Heart right ventricle (tissue), 16 donors: ENCODE measurements at regions not wholly inside any gene's neighbourhood (a gene's known extent, or its start where the extent isn't known, plus 50 kb on each side); places are given as distances from the start of the nearest gene placed in this dataset.
"Not testable (repeated sequence)": the region's sequence is repeated elsewhere in the genome, so short reads cannot be mapped to it uniquely, and the experiment has no call there.

Experiments used
- ATAC-seq, 8 donors: fragments of 200-7000 bp; cut with Tn5 transposase; one replicate each; pipeline ENCODE4 v1.9.1; 2020; ENCODE audit warnings: mild to moderate bottlenecking in 8 of 8, moderate library complexity in 8 of 8, moderate number of reproducible peaks in 1 of 8
- DNase-seq, 2 donors: peaks; one replicate each; pipeline ENCODE4 v3.0.0-alpha.2; 2020
- H3K27ac ChIP-seq, 10 donors: fragments of 200-600 bp; sonication (generic) in 2 of 10; one replicate each; pipeline versions ENCODE4 v1.5.0 to v1.8.0; 2020 to 2022; ENCODE audit warnings: mild to moderate bottlenecking in 3 of 10
- H3K27me3 ChIP-seq, 7 donors: fragments of 200-600 bp; one replicate each; pipeline ENCODE4 v1.8.0; 2021 to 2022; ENCODE audit warnings: mild to moderate bottlenecking in 2 of 7
- H3K36me3 ChIP-seq, 9 donors: fragments of 200-600 bp; sonication (generic) in 1 of 9; one replicate each; pipeline versions ENCODE4 v1.5.0 to v1.8.0; 2020 to 2022; ENCODE audit warnings: mild to moderate bottlenecking in 2 of 9
- H3K4me1 ChIP-seq, 9 donors: fragments of 200-600 bp; sonication (generic) in 1 of 9; one replicate each; pipeline versions ENCODE4 v1.5.0 to v1.8.0; 2020 to 2022; ENCODE audit warnings: mild to moderate bottlenecking in 4 of 9
- H3K4me3 ChIP-seq, 10 donors: fragments of 200-600 bp; sonication (generic) in 2 of 10; one replicate each; pipeline versions ENCODE4 v1.5.0 to v1.8.0; 2020 to 2022; ENCODE audit warnings: mild to moderate bottlenecking in 7 of 10, moderate library complexity in 2 of 10
- H3K9me3 ChIP-seq, 11 donors: fragments of 200-600 bp in 10 of 11; sonication (generic) in 2 of 11; one replicate each; pipeline versions ENCODE4 v1.5.0 to v1.8.0; 2013 to 2022; ENCODE audit warnings: mild to moderate bottlenecking in 2 of 11, control low read depth in 1 of 11, moderate library complexity in 1 of 11
- CTCF ChIP-seq, 9 donors: fragments of 200-600 bp; sonication (generic) in 2 of 9; IDR thresholded peaks; one replicate each; pipeline versions ENCODE4 v1.5.0 to v1.8.0; 2021 to 2022; ENCODE audit warnings: antibody characterized with exemption in 9 of 9, mild to moderate bottlenecking in 5 of 9, moderate library complexity in 1 of 9
- WGBS, 2 donors: extraction: QIAGEN DNeasy Blood & Tissue Kit; methylation state at CpG; one replicate each; pipeline ENCODE4 v1.1.7; 2013; ENCODE audit warnings: inconsistent platforms in 1 of 2; 5-methylcytosine and 5-hydroxymethylcytosine counted together
- intact Hi-C, 10 donors: fragments of 100-400 bp; cut with DNase I; formaldehyde crosslinking; loops; one replicate each; pipeline versions ENCODE4 v1.11.1 to v1.14.2; 2022
- donor health status: Arrhythmogenic right ventricular cardiomyopathy.
- donor health status: ischemic (EF 13 %, LVEDD 7.1; RV severe dilation, severe dysfunction).
- donor health status: healthy with polysubstance abuse.
- donor health status: DM: no; HTN: yes; CAD: no.
- donor health status: DM: no; HTN: no; CAD: no.
- donor health status: ischemic (EF 25% LVEDD 6.9; RV normal size, moderate dysfunction).
- donor health status: ischemic (EF 25% LVEDD 5.7; RV mildly dilated, moderate dysfunction).
- donor health status: healthy.
- donor health status: DM: yes; HTN: yes; CAD: no.
- donor health status: Ischemic cardiomyopathy.
- donor health status: ischemic (EF 35%, LVEDD 5.7; RV mildly dilated, moderate dysfunction).
- donor health status: nonischemic (EF 11% LVEDD 7.7; RV severe dilation, severe dysfunction).
- donor health status: DM: yes; HTN: yes; CAD: no.
- donor health status: PGD.
- donor health status: ischemic (EF 29% LVEDD 5.4; RV normal size, mild dysfunction).
- donor health status: nonischemic (EF 23%, LVEDD 6.1; RV moderate dilation, normal function).

- no peaks in the 10 kb centered on the region for H3K36me3 ChIP-seq
- ATAC-seq, result no peak
- H3K4me1 ChIP-seq, result no peaks in the 10 kb centered on the region
- no peak overlapping the region for H3K27ac ChIP-seq
- peaks cover 0 to 3% (median 0%) of the 10 kb centered on the region in 7 donors for H3K27me3 ChIP-seq
- TF ChIP-seq CTCF (IDR thresholded peaks at IDR 0.05), result no peak
- WGBS, 2 donors, result 94 to 97% methylated on average over 5 of the region's 5 CpGs
- intact Hi-C loops, result no loop called here
- H3K4me3 ChIP-seq, result no peak overlapping the region
- no peak for DNase-seq
- H3K9me3 ChIP-seq, result no peaks in the 10 kb centered on the region
These were observed 352.1 kb upstream of the ZFHX3 start for GRCh38 chr16:73399997-73400396.

GRCh38 chr16:73399486-73399885 lies 351.6 kb upstream of the ZFHX3 start:
- 87 to 89% methylated on average over 5 of the region's 5 CpGs for WGBS, 2 donors
- TF ChIP-seq CTCF (IDR thresholded peaks at IDR 0.05), result no peak
- Histone ChIP-seq H3K9me3 (no peaks in the 10 kb centered on the region), H3K4me1 (no peaks in the 10 kb centered on the region), H3K36me3 (no peaks in the 10 kb centered on the region), H3K27ac (no peak overlapping the region), H3K27me3 (peaks cover 0 to 3% (median 0%) of the 10 kb centered on the region in 7 donors), H3K4me3 (no peak overlapping the region)
- intact Hi-C loops, result no loop called here
- no peak for DNase-seq
- ATAC-seq, result no peak

- intact Hi-C loops, ATAC-seq, H3K27ac ChIP-seq, H3K36me3 ChIP-seq, H3K9me3 ChIP-seq, H3K4me3 ChIP-seq, DNase-seq, H3K27me3 ChIP-seq, H3K4me1 ChIP-seq: not testable (repeated sequence)
- 86 to 95% methylated on average over 1 of the region's 1 CpG for WGBS, 2 donors
These were observed 350.7 kb upstream of the ZFHX3 start for GRCh38 chr16:73398604-73399003.

- intact Hi-C loops, result no loop called here
- Histone ChIP-seq H3K27ac (no peak overlapping the region), H3K36me3 (no peaks in the 10 kb centered on the region), H3K9me3 (no peaks in the 10 kb centered on the region), H3K4me3 (no peak overlapping the region), H3K27me3 (peaks cover 0 to under 1% (median 0%) of the 10 kb centered on the region in 7 donors), H3K4me1 (no peaks in the 10 kb centered on the region)
- no peak for TF ChIP-seq CTCF (IDR thresholded peaks at IDR 0.05)
- DNase-seq (no peak), ATAC-seq (no peak)
- 75 to 82% methylated on average over 3 of the region's 3 CpGs for WGBS, 2 donors
These were observed 348.6 kb upstream of the ZFHX3 start for GRCh38 chr16:73396556-73396955.

- no peak for TF ChIP-seq CTCF (IDR thresholded peaks at IDR 0.05)
- Histone ChIP-seq H3K4me3 (no peak overlapping the region), H3K4me1 (no peaks in the 10 kb centered on the region), H3K36me3 (no peaks in the 10 kb centered on the region), H3K9me3 (no peaks in the 10 kb centered on the region), H3K27ac (no peak overlapping the region), H3K27me3 (peaks cover 0 to 5% (median 0%) of the 10 kb centered on the region in 7 donors)
- no peak for ATAC-seq
- no peak for DNase-seq
- intact Hi-C loops, result no loop called here
- WGBS, 2 donors, result 93 to 95% methylated on average over 6 of the region's 6 CpGs
These were observed 343.0 kb upstream of the ZFHX3 start for GRCh38 chr16:73390936-73391335.
